Naive thymus-derived CD4-positive, alpha-beta T cell (primary cell): ENCODE measurements at regions not wholly inside any gene's neighbourhood (a gene's known extent, or its start where the extent isn't known, plus 50 kb on each side); places are given as distances from the start of the nearest gene placed in this dataset.

Experiments used
- ATAC-seq: fragments of 150-1000 bp; cut with Tn5 transposase; 2 replicates; pipeline ENCODE4 v1.10.0; 2021; ENCODE audit warnings: mild to moderate bottlenecking, moderate library complexity
- CTCF ChIA-PET: fragments of 350-600 bp; sonication (Branson Sonifier 250); formaldehyde crosslinking; loops from one replicate; lab custom pipeline; 2021; ENCODE audit warnings: antibody characterized with exemption; lab: Charles Lee
- POLR2A ChIA-PET: fragments of 350-600 bp; sonication (Branson Sonifier 250); formaldehyde crosslinking; loops from one replicate; lab custom pipeline; 2021; ENCODE audit warnings: antibody characterized with exemption, inconsistent platforms; lab: Charles Lee
- DNase-seq, 9 donors: peaks; one replicate each; pipeline versions ENCODE4 v3.0.0 to v3.0.0-alpha.2; 2020 to 2022; ENCODE audit warnings: mixed read lengths in 1 of 9
- H3K27ac ChIP-seq: one replicate; pipeline ENCODE4 v1.7.0; 2013; ENCODE audit warnings: mild to moderate bottlenecking, low read depth, low read length, moderate library complexity
- H3K27me3 ChIP-seq, 2 donors: one replicate each; pipeline ENCODE4 v1.7.0; 2013; ENCODE audit warnings: low read length in 2 of 2, mild to moderate bottlenecking in 2 of 2, moderate library complexity in 2 of 2; ENCODE audit not compliant: control insufficient read depth in 2 of 2, insufficient read depth in 2 of 2
- H3K36me3 ChIP-seq, 3 experiments: 1 replicate in 2 of 3; 2 replicates in 1 of 3; pipeline ENCODE4 v1.7.0; 2013; ENCODE audit warnings: low read length in 3 of 3, mild to moderate bottlenecking in 3 of 3, moderate library complexity in 1 of 3; ENCODE audit not compliant: insufficient read depth in 3 of 3, control insufficient read depth in 2 of 3
- H3K4me1 ChIP-seq, 2 donors: one replicate each; pipeline ENCODE4 v1.7.0; 2013; ENCODE audit warnings: low read length in 2 of 2, mild to moderate bottlenecking in 2 of 2, moderate library complexity in 1 of 2; ENCODE audit not compliant: control insufficient read depth in 2 of 2, insufficient read depth in 2 of 2
- H3K4me3 ChIP-seq: 2 replicates; pipeline ENCODE4 v1.7.0; 2013; ENCODE audit warnings: mild to moderate bottlenecking, low read length
- H3K9me3 ChIP-seq, 3 experiments: 1 replicate in 2 of 3; 2 replicates in 1 of 3; pipeline ENCODE4 v1.7.0; 2013; ENCODE audit warnings: low read length in 3 of 3; ENCODE audit not compliant: control insufficient read depth in 2 of 3
- H3K27ac Mint-ChIP-seq, 9 donors: one replicate each; pipeline ENCODE4 v1.8.0; 2020 to 2022; ENCODE audit warnings: mixed read lengths in 9 of 9, mild to moderate bottlenecking in 8 of 9, moderate library complexity in 5 of 9, inconsistent platforms in 2 of 9
- H3K27me3 Mint-ChIP-seq, 5 donors: one replicate each; pipeline ENCODE4 v1.8.0; 2021 to 2022; ENCODE audit warnings: mixed read lengths in 5 of 5, mild to moderate bottlenecking in 1 of 5
- H3K36me3 Mint-ChIP-seq, 5 donors: one replicate each; pipeline ENCODE4 v1.8.0; 2020 to 2022; ENCODE audit warnings: mixed read lengths in 5 of 5, mild to moderate bottlenecking in 3 of 5, inconsistent platforms in 1 of 5
- H3K4me1 Mint-ChIP-seq, 7 donors: one replicate each; pipeline ENCODE4 v1.8.0; 2020 to 2022; ENCODE audit warnings: mixed read lengths in 7 of 7, mild to moderate bottlenecking in 3 of 7, inconsistent platforms in 1 of 7
- H3K4me3 Mint-ChIP-seq, 10 donors: one replicate each; pipeline ENCODE4 v1.8.0; 2020 to 2022; ENCODE audit warnings: mild to moderate bottlenecking in 10 of 10, mixed read lengths in 10 of 10, moderate library complexity in 6 of 10, inconsistent platforms in 2 of 10
- H3K9me3 Mint-ChIP-seq, 11 donors: one replicate each; pipeline ENCODE4 v1.8.0; 2020 to 2022; ENCODE audit warnings: mixed read lengths in 11 of 11, mild to moderate bottlenecking in 4 of 11, inconsistent platforms in 1 of 11, moderate library complexity in 1 of 11
- intact Hi-C, 2 donors: fragments of 100-400 bp; cut with micrococcal nuclease; formaldehyde crosslinking; loops; one replicate each; pipeline ENCODE4 v1.15.1; 2023

GRCh38 chr11:33959855-33960400 lies 68.1 kb upstream of the LMO2 start:
- CTCF ChIA-PET: no interaction called here
- no peaks in the 10 kb centered on the region for H3K36me3 ChIP-seq
- intact Hi-C loops: no loop called here
- POLR2A ChIA-PET: no interaction called here
- H3K27me3 ChIP-seq: no peaks in the 10 kb centered on the region
- H3K4me3 ChIP-seq: no peak overlapping the region
- ATAC-seq (no peak), DNase-seq (no peak)
- H3K27ac ChIP-seq: no peak overlapping the region
- H3K27me3 Mint-ChIP-seq: peaks cover 6 to 20% (median 14%) of the 10 kb centered on the region in 5 donors
- H3K4me3 Mint-ChIP-seq: no peak overlapping the region
- no peaks in the 10 kb centered on the region for H3K36me3 Mint-ChIP-seq
- H3K9me3 ChIP-seq: no peaks in the 10 kb centered on the region
- no peaks in the 10 kb centered on the region for H3K9me3 Mint-ChIP-seq
- H3K27ac Mint-ChIP-seq: no peak overlapping the region
- H3K4me1 Mint-ChIP-seq: no peaks in the 10 kb centered on the region
- no peaks in the 10 kb centered on the region for H3K4me1 ChIP-seq

GRCh38 chr11:33957304-33957917 lies 65.5 kb upstream of the LMO2 start:
- POLR2A ChIA-PET: no interaction called here
- intact Hi-C loops: no loop called here
- Mint-ChIP-seq H3K36me3 (no peaks in the 10 kb centered on the region), H3K4me1 (no peaks in the 10 kb centered on the region), H3K27ac (no peak overlapping the region), H3K4me3 (no peak overlapping the region), H3K9me3 (no peaks in the 10 kb centered on the region), H3K27me3 (peaks cover 12 to 22% (median 16%) of the 10 kb centered on the region in 5 donors)
- Histone ChIP-seq H3K9me3 (no peaks in the 10 kb centered on the region), H3K4me3 (no peak overlapping the region), H3K27me3 (no peaks in the 10 kb centered on the region), H3K27ac (no peak overlapping the region), H3K4me1 (no peaks in the 10 kb centered on the region), H3K36me3 (no peaks in the 10 kb centered on the region)
- DNase-seq: no peak
- ATAC-seq: no peak
- CTCF ChIA-PET: no interaction called here

- Histone ChIP-seq H3K27me3 (no peaks in the 10 kb centered on the region), H3K9me3 (no peaks in the 10 kb centered on the region), H3K27ac (no peak overlapping the region), H3K36me3 (no peaks in the 10 kb centered on the region), H3K4me1 (no peaks in the 10 kb centered on the region), H3K4me3 (no peak overlapping the region)
- Mint-ChIP-seq H3K4me3 (no peak overlapping the region), H3K9me3 (no peaks in the 10 kb centered on the region), H3K27ac (no peak overlapping the region), H3K27me3 (peaks cover 12 to 22% (median 15%) of the 10 kb centered on the region in 5 donors), H3K4me1 (no peaks in the 10 kb centered on the region), H3K36me3 (no peaks in the 10 kb centered on the region)
- CTCF ChIA-PET: no interaction called here
- POLR2A ChIA-PET: no interaction called here
- DNase-seq (no peak), ATAC-seq (no peak)
- intact Hi-C loops: no loop called here
These were observed 64.7 kb upstream of the LMO2 start for GRCh38 chr11:33956611-33957010.

GRCh38 chr11:33953289-33953688 lies 61.4 kb upstream of the LMO2 start:
- Histone ChIP-seq H3K36me3 (no peaks in the 10 kb centered on the region), H3K9me3 (no peaks in the 10 kb centered on the region), H3K27me3 (no peaks in the 10 kb centered on the region), H3K27ac (no peak overlapping the region), H3K4me3 (no peak overlapping the region), H3K4me1 (no peaks in the 10 kb centered on the region)
- Mint-ChIP-seq H3K27me3 (peaks cover 9 to 25% (median 11%) of the 10 kb centered on the region in 5 donors), H3K27ac (no peak overlapping the region), H3K4me3 (no peak overlapping the region), H3K4me1 (no peaks in the 10 kb centered on the region), H3K36me3 (peaks cover 0 to 4% (median 0%) of the 10 kb centered on the region in 5 donors), H3K9me3 (no peaks in the 10 kb centered on the region)
- DNase-seq: no peak
- ChIA-PET CTCF (no interaction called here), POLR2A (no interaction called here)
- intact Hi-C loops: no loop called here
- no peak for ATAC-seq

GRCh38 chr11:33952805-33953204 lies 60.9 kb upstream of the LMO2 start:
- no peak for ATAC-seq
- CTCF ChIA-PET: no interaction called here
- peaks cover 0 to 4% (median 0%) of the 10 kb centered on the region in 5 donors for H3K36me3 Mint-ChIP-seq

GRCh38 chr11:33949252-33949913 lies 57.5 kb upstream of the LMO2 start:
- intact Hi-C loops: no loop called here
- DNase-seq (no peak), ATAC-seq (no peak)
- Mint-ChIP-seq H3K27me3 (peaks cover 3 to 13% (median 4%) of the 10 kb centered on the region in 5 donors), H3K36me3 (peaks cover 0 to 4% (median 0%) of the 10 kb centered on the region in 5 donors), H3K4me3 (no peak overlapping the region), H3K27ac (no peak overlapping the region), H3K9me3 (no peaks in the 10 kb centered on the region), H3K4me1 (no peaks in the 10 kb centered on the region)
- CTCF ChIA-PET: interaction anchor here (0.5 kb wide), 1 partner anchor 1157 kb away, joined by 3 read pairs; no protein-coding TSS in a partner anchor
- no peaks in the 10 kb centered on the region for H3K27me3 ChIP-seq
- H3K9me3 ChIP-seq: no peaks in the 10 kb centered on the region
- no peak overlapping the region for H3K27ac ChIP-seq
- H3K4me3 ChIP-seq: no peak overlapping the region
- no peaks in the 10 kb centered on the region for H3K4me1 ChIP-seq
- H3K36me3 ChIP-seq: no peaks in the 10 kb centered on the region
- POLR2A ChIA-PET: no interaction called here

More at GRCh38 chr11:33952805-33953204, 60.9 kb upstream of the LMO2 start:
- no peak for DNase-seq
- intact Hi-C loops: no loop called here
- POLR2A ChIA-PET: no interaction called here
- Mint-ChIP-seq H3K27ac (no peak overlapping the region), H3K4me3 (no peak overlapping the region), H3K9me3 (no peaks in the 10 kb centered on the region), H3K4me1 (no peaks in the 10 kb centered on the region), H3K27me3 (peaks cover 9 to 25% (median 11%) of the 10 kb centered on the region in 5 donors)
- Histone ChIP-seq H3K27me3 (no peaks in the 10 kb centered on the region), H3K36me3 (no peaks in the 10 kb centered on the region), H3K9me3 (no peaks in the 10 kb centered on the region), H3K4me3 (no peak overlapping the region), H3K4me1 (no peaks in the 10 kb centered on the region), H3K27ac (no peak overlapping the region)
